H1 (cell line): ENCODE measurements at regions not wholly inside any gene's neighbourhood (a gene's known extent, or its start where the extent isn't known, plus 50 kb on each side); places are given as distances from the start of the nearest gene placed in this dataset.
A peak's percentile ranks its signal among the peaks of the same experiment; 100 is the strongest.

Experiments
- CTCF ChIA-PET: fragments of 300-600 bp; sonication (Branson Sonifier 250); formaldehyde crosslinking; loops from one replicate; lab custom pipeline; 2021; ENCODE audit not compliant: partially characterized antibody; lab: Charles Lee
- POLR2A ChIA-PET: fragments of 300-600 bp; sonication (Branson Sonifier 250); formaldehyde crosslinking; loops from one replicate; lab custom pipeline; 2021; ENCODE audit warnings: inconsistent platforms; ENCODE audit not compliant: partially characterized antibody; lab: Charles Lee
- DNase-seq, 2 experiments: peaks; one replicate each; pipeline versions ENCODE4 v3.0.0 to v3.0.0-alpha.2; 2010 to 2022; ENCODE audit warnings: low spot score in 2 of 2, low read depth in 1 of 2, mixed read lengths in 1 of 2
- FAIRE-seq: peaks from 2 replicates; lab custom pipeline; 2011; peaks lifted over from hg19 to GRCh38; lab: Jason Lieb, UNC
- H2AFZ ChIP-seq: 2 replicates; pipeline ENCODE4 v1.8.1; 2012; ENCODE audit warnings: low read length, inconsistent platforms
- H2AK5ac ChIP-seq: 2 replicates; pipeline ENCODE4 v1.6.1; 2013; ENCODE audit warnings: low read depth, low read length
- H2BK120ac ChIP-seq: replicated peaks from 2 replicates; pipeline ENCODE3; 2013; ENCODE audit warnings: low read depth, low read length, inconsistent platforms
- H2BK12ac ChIP-seq: 2 replicates; pipeline ENCODE4 v1.6.1; 2013; ENCODE audit warnings: low read depth, low read length
- H2BK15ac ChIP-seq: 2 replicates; pipeline ENCODE4 v1.6.1; 2013; ENCODE audit warnings: low read length
- H2BK20ac ChIP-seq: 2 replicates; pipeline ENCODE4 v1.6.1; 2013; ENCODE audit warnings: low read length
- H2BK5ac ChIP-seq: 2 replicates; pipeline ENCODE4 v1.6.1; 2013; ENCODE audit warnings: low read depth, low read length
- H3K14ac ChIP-seq: 2 replicates; pipeline ENCODE4 v1.6.1; 2013; ENCODE audit warnings: inconsistent platforms; ENCODE audit not compliant: insufficient read length
- H3K18ac ChIP-seq: 2 replicates; pipeline ENCODE4 v1.6.1; 2013; ENCODE audit warnings: low read length; ENCODE audit errors: extremely low read depth
- H3K23ac ChIP-seq: 2 replicates; pipeline ENCODE4 v1.6.1; 2013; ENCODE audit warnings: inconsistent platforms; ENCODE audit not compliant: insufficient read length
- H3K23me2 ChIP-seq: 2 replicates; pipeline ENCODE4 v1.6.1; 2013; ENCODE audit warnings: low read depth, low read length
- H3K27ac ChIP-seq: 2 replicates; pipeline ENCODE4 v1.6.1; 2011; ENCODE audit warnings: low read depth, low read length, inconsistent platforms
- H3K27me3 ChIP-seq, 4 experiments: replicated peaks in 1 of 4; 1 replicate in 1 of 4; 2 replicates in 3 of 4; pipeline versions ENCODE4 v1.6.1 to v1.8.1; 2011 to 2013; ENCODE audit warnings: low read length in 3 of 4, mild to moderate bottlenecking in 3 of 4, inconsistent platforms in 2 of 4, mixed read lengths in 2 of 4, moderate library complexity in 1 of 4; ENCODE audit not compliant: control insufficient read depth in 3 of 4, insufficient read depth in 3 of 4; ENCODE audit errors: extremely low read depth in 1 of 4
- H3K36me3 ChIP-seq, 4 experiments: 2 replicates each; pipeline versions ENCODE4 v1.6.1 to v1.8.1; 2011 to 2013; ENCODE audit warnings: mild to moderate bottlenecking in 4 of 4, low read length in 3 of 4, moderate library complexity in 2 of 4, control low read depth in 1 of 4, inconsistent platforms in 1 of 4; ENCODE audit not compliant: insufficient read depth in 4 of 4, control insufficient read depth in 2 of 4
- H3K4ac ChIP-seq: replicated peaks from 2 replicates; pipeline ENCODE3; 2013; ENCODE audit warnings: low read length, low read depth, mixed read lengths, inconsistent platforms; ENCODE audit not compliant: insufficient read length
- H3K4me1 ChIP-seq, 4 experiments: replicated peaks in 1 of 4; 1 replicate in 1 of 4; 2 replicates in 3 of 4; pipeline versions ENCODE4 v1.6.1 to v1.8.1; 2011 to 2013; ENCODE audit warnings: low read length in 3 of 4, inconsistent platforms in 2 of 4, mixed read lengths in 1 of 4; ENCODE audit not compliant: insufficient read depth in 4 of 4, control insufficient read depth in 3 of 4
- H3K4me2 ChIP-seq, 2 experiments: 2 replicates each; pipeline versions ENCODE4 v1.6.1 to v1.8.1; 2011 to 2013; ENCODE audit warnings: low read depth in 2 of 2, low read length in 2 of 2, control low read depth in 1 of 2, inconsistent platforms in 1 of 2, mild to moderate bottlenecking in 1 of 2; ENCODE audit not compliant: insufficient read depth in 1 of 2
- H3K4me3 ChIP-seq, 4 experiments: fragments of 200-600, 300-600 bp in 1 of 4; sonication (generic), shearing (Covaris generic), sonication (Bioruptor Twin) in 1 of 4; 2 replicates each; pipeline versions ENCODE4 v1.5.1 to v1.8.1; 2011 to 2016; ENCODE audit warnings: low read length in 4 of 4, low read depth in 3 of 4, control low read depth in 2 of 4, inconsistent platforms in 2 of 4, mild to moderate bottlenecking in 2 of 4, mixed read lengths in 1 of 4, moderate library complexity in 1 of 4; ENCODE audit not compliant: insufficient read depth in 2 of 4; ENCODE audit errors: extremely low read depth in 1 of 4
- H3K56ac ChIP-seq: replicated peaks from 2 replicates; pipeline ENCODE3; 2013; ENCODE audit warnings: low read depth, mild to moderate bottlenecking, mixed read lengths, low read length, inconsistent platforms; ENCODE audit not compliant: insufficient read length
- H3K79me1 ChIP-seq: 2 replicates; pipeline ENCODE4 v1.6.1; 2013; ENCODE audit warnings: low read depth, low read length, control low read depth
- H3K79me2 ChIP-seq, 2 experiments: 2 replicates each; pipeline versions ENCODE4 v1.6.1 to v1.8.1; 2012 to 2013; ENCODE audit warnings: low read length in 2 of 2, mild to moderate bottlenecking in 2 of 2, inconsistent platforms in 1 of 2; ENCODE audit not compliant: insufficient read depth in 2 of 2, control insufficient read depth in 1 of 2
- H3K9ac ChIP-seq, 4 experiments: replicated peaks in 1 of 4; 1 replicate in 1 of 4; 2 replicates in 3 of 4; pipeline versions ENCODE4 v1.6.1 to v1.8.1; 2011 to 2013; ENCODE audit warnings: low read depth in 3 of 4, low read length in 3 of 4, control low read depth in 2 of 4, mild to moderate bottlenecking in 2 of 4, moderate library complexity in 2 of 4, inconsistent platforms in 1 of 4; ENCODE audit errors: extremely low read depth in 1 of 4
- H3K9me3 ChIP-seq, 2 experiments: 2 replicates each; pipeline versions ENCODE4 v1.6.1 to v1.8.1; 2012 to 2013; ENCODE audit warnings: mild to moderate bottlenecking in 2 of 2, moderate library complexity in 2 of 2, control low read depth in 1 of 2, inconsistent platforms in 1 of 2, low read depth in 1 of 2, low read length in 1 of 2, mixed read lengths in 1 of 2; ENCODE audit not compliant: insufficient read depth in 2 of 2
- H4K20me1 ChIP-seq, 2 experiments: replicated peaks in 1 of 2; 2 replicates each; pipeline versions ENCODE3 to v1.8.1; 2011 to 2013; ENCODE audit warnings: inconsistent platforms in 2 of 2, low read length in 2 of 2, mild to moderate bottlenecking in 1 of 2; ENCODE audit not compliant: insufficient read depth in 2 of 2, control insufficient read depth in 1 of 2
- H4K5ac ChIP-seq: 2 replicates; pipeline ENCODE4 v1.6.1; 2013; ENCODE audit warnings: low read length, low read depth, mixed read lengths, inconsistent platforms; ENCODE audit not compliant: insufficient read length
- H4K8ac ChIP-seq: 2 replicates; pipeline ENCODE4 v1.8.0; 2013; ENCODE audit warnings: mild to moderate bottlenecking, moderate library complexity, low read length, inconsistent platforms; ENCODE audit not compliant: insufficient read depth; ENCODE audit errors: extremely low read depth
- H4K91ac ChIP-seq: replicated peaks from 2 replicates; pipeline ENCODE3; 2013; ENCODE audit warnings: low read length, mixed read lengths, inconsistent platforms; ENCODE audit not compliant: insufficient read length
- CBX5 ChIP-seq: fragments of 300-800, 300-1000 bp; sonication (generic); IDR thresholded peaks from 2 replicates; pipeline ENCODE4 v1.7.1; 2016; ENCODE audit warnings: antibody characterized with exemption, low read length, low read depth
- CHD1 ChIP-seq: IDR thresholded peaks from 2 replicates; pipeline ENCODE4 v1.6.1; 2012; ENCODE audit warnings: low read depth, low read length, improper control_type of control experiment
- CREB1 ChIP-seq: IDR thresholded peaks from 2 replicates; pipeline ENCODE4 v1.6.1; 2012; ENCODE audit warnings: inconsistent platforms
- EGR1 ChIP-seq: IDR thresholded peaks from 2 replicates; pipeline ENCODE4 v1.6.1; 2011; ENCODE audit warnings: low read depth, low read length, borderline replicate concordance
- KDM1A ChIP-seq: fragments of 200-600, 300-600 bp; sonication (generic); IDR thresholded peaks from 2 replicates; pipeline ENCODE4 v1.7.1; 2016; ENCODE audit warnings: mild to moderate bottlenecking, low read length, borderline replicate concordance
- MAFK ChIP-seq: IDR thresholded peaks from 2 replicates; pipeline ENCODE4 v1.6.1; 2012; ENCODE audit warnings: low read depth, mild to moderate bottlenecking, improper control_type of control experiment, low read length
- NRF1 ChIP-seq: IDR thresholded peaks from 2 replicates; pipeline ENCODE4 v1.6.1; 2011; ENCODE audit warnings: mild to moderate bottlenecking, low read depth, low read length, improper control_type of control experiment
- POLR2A ChIP-seq, 2 experiments: IDR thresholded peaks; 1 replicate in 1 of 2; 2 replicates in 1 of 2; pipeline ENCODE4 v1.6.1; 2011; ENCODE audit warnings: low read depth in 2 of 2, low read length in 2 of 2, mild to moderate bottlenecking in 2 of 2; ENCODE audit errors: control extremely low read depth in 1 of 2
- SUZ12 ChIP-seq: fragments of 200-600 bp; sonication (generic); IDR thresholded peaks from 2 replicates; pipeline ENCODE4 v1.6.1; 2012; ENCODE audit warnings: mild to moderate bottlenecking, inconsistent platforms, low read length, moderate library complexity, mixed read lengths
- TBP ChIP-seq: IDR thresholded peaks from 2 replicates; pipeline ENCODE4 v1.6.1; 2011; ENCODE audit warnings: low read depth, low read length, improper control_type of control experiment
- WGBS, 2 experiments: shearing (Covaris generic) in 1 of 2; methylation state at CpG; one replicate each; pipeline versions ENCODE4 v1.1.6 to v1.1.7; 2013 to 2015; ENCODE audit warnings: low lambda C conversion rate in 2 of 2, mixed read lengths in 2 of 2, inconsistent platforms in 1 of 2, low coverage in 1 of 2, missing lambda C conversion rate in 1 of 2; ENCODE audit not compliant: insufficient replicate concordance in 2 of 2, insufficient coverage in 1 of 2, insufficient read length in 1 of 2; ENCODE audit errors: extremely low coverage in 1 of 2, missing lambda C conversion rate in 1 of 2; 5-methylcytosine and 5-hydroxymethylcytosine counted together

DNA sequence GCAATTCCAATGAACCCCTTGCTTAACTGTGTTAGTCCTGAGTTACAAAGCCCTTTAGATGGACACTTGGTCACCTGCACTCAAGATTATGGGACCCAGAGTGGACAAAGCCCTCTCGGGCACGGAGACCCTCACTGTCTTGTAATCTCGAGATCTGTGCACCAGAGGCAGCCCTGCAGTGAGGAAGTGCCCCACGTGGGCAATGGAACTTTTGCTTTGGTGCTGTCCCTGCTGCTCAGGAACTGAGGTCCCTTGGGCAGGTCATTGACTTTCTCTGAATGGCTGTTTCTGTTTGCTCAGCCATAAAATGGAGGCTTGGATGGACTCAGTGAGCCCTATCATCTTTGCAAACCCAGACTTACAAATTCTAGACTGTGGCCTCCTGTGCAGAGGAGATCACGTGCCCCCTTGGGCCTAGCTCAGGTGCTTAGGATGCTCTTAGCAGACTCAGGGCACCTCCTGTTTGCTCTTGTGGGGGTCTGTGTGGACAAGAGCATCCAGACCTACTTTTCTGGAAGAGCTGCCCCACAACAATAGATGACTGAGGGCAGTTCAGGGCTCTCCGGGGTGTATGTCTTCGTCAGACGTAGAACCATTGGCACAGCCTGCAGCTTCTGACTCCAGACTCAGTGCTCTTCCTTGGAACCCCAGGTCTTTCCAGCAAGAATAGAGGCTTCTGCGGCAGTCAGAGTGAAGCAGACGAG, 94.5 kb upstream of the HS6ST1 start:
- Histone ChIP-seq H2BK5ac (no peak overlapping the region), H2BK120ac (no peak overlapping the region), H4K20me1 (no peaks in the 10 kb centered on the region), H3K23me2 (no peaks in the 10 kb centered on the region), H3K79me2 (no peaks in the 10 kb centered on the region), H3K27ac (no peak overlapping the region), H4K5ac (no peak overlapping the region), H3K4me2 (no peak overlapping the region), H2BK15ac (no peak overlapping the region; the same call in 1 of the 2 replicates), H2BK12ac (no peak overlapping the region), H3K18ac (no peak overlapping the region), H3K36me3 (no peaks in the 10 kb centered on the region), H2BK20ac (no peak overlapping the region), H2AFZ (no peak overlapping the region), H3K4me1 (peaks cover 0 to 12% (median 3%) of the 10 kb centered on the region in 4 experiments; a peak in 5 of 7 replicates), H3K23ac (no peak overlapping the region), H3K27me3 (no peaks in the 10 kb centered on the region), H3K4me3 (no peak overlapping the region), H3K9ac (no peak overlapping the region), H3K56ac (no peak overlapping the region), H3K14ac (no peak overlapping the region), H3K79me1 (no peaks in the 10 kb centered on the region), H4K91ac (peak overlapping the region; percentile 18), H3K4ac (no peak overlapping the region), H2AK5ac (no peak overlapping the region), H4K8ac (no peak overlapping the region), H3K9me3 (no peaks in the 10 kb centered on the region; a peak in 1 of 4 replicates)
- peak in 1 of 2 experiments; percentile 32 for DNase-seq
- ChIA-PET CTCF (interaction anchor here (0.8 to 1.2 kb wide), 2 partner anchors 11 to 50 kb away, joined by 3 to 6 read pairs; no protein-coding TSS in a partner anchor), POLR2A (no interaction called here)
- 92% methylated on average over 10 of the region's 10 CpGs; no CpG with 5 or more reads in 1 of the 2 experiments for WGBS, 2 experiments
- no peak for FAIRE-seq
- no peak for TF ChIP-seq SUZ12
- TF ChIP-seq NRF1 = no peak
- TF ChIP-seq POLR2A (IDR thresholded peaks at IDR 0.05; ENCODE audit: control extremely low read depth in 1 of 2, low read depth in 2 of 2, low read length in 2 of 2) = no peak
- TF ChIP-seq EGR1 = no peak
- no peak for TF ChIP-seq CBX5
- no peak for TF ChIP-seq MAFK
- no peak for TF ChIP-seq TBP
- TF ChIP-seq CREB1 = no peak
- TF ChIP-seq KDM1A = no peak
- no peak for TF ChIP-seq CHD1
